ENCODE measurements at regions not wholly inside any gene's neighbourhood (a gene's known extent, or its start where the extent isn't known, plus 50 kb on each side); places are given as distances from the start of the nearest gene placed in this dataset.

DNA sequence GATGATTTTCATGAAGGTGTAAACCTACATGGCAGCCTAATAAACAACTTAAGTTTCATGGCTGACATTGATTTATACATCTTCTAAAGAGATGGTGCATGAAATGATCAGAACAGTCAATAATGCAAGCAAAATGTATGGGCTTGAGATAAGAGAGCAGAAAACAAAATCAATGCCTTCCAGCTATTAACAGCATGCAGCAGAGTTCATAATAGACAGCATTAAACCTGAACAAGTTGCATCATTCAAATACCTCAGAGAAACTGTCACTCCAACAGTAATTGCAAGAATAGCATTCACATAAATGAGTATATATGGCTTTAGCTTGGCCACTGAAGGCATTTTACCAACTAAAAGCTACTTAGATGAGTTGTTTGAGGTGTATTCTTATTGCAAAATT lies 319.6 kb upstream of the ARID1B start:
- no peaks in the 10 kb centered on the region for H3K27me3 ChIP-seq
- no peaks in the 10 kb centered on the region for H3K9me3 ChIP-seq
- in situ Hi-C loops (cut with MboI; ENCODE audit: low pct_ligation_motif_present in 1 of 4, low pct_unique_long_range_greater_than_20kb in 1 of 4, low sequenced_read_pairs in 3 of 4) = no loop called here
- H3K4me1 ChIP-seq = no peaks in the 10 kb centered on the region
- no peak for DNase-seq
- intact Hi-C loops (cut with DNase I; ENCODE audit: low total_unique reads) = no loop called here
- no peak overlapping the region for H3K4me3 ChIP-seq
- H3K27ac ChIP-seq = no peak overlapping the region
- TF ChIP-seq POLR2AphosphoS5 (IDR thresholded peaks at IDR 0.05) (no peak), EP300 (IDR thresholded peaks at IDR 0.05; ENCODE audit: low read depth) (no peak)
- TF ChIP-seq, protein P1, sequence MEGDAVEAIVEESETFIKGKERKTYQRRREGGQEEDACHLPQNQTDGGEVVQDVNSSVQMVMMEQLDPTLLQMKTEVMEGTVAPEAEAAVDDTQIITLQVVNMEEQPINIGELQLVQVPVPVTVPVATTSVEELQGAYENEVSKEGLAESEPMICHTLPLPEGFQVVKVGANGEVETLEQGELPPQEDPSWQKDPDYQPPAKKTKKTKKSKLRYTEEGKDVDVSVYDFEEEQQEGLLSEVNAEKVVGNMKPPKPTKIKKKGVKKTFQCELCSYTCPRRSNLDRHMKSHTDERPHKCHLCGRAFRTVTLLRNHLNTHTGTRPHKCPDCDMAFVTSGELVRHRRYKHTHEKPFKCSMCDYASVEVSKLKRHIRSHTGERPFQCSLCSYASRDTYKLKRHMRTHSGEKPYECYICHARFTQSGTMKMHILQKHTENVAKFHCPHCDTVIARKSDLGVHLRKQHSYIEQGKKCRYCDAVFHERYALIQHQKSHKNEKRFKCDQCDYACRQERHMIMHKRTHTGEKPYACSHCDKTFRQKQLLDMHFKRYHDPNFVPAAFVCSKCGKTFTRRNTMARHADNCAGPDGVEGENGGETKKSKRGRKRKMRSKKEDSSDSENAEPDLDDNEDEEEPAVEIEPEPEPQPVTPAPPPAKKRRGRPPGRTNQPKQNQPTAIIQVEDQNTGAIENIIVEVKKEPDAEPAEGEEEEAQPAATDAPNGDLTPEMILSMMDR (IDR thresholded peaks at IDR 0.05) = no peak
- H3K36me3 ChIP-seq = no peaks in the 10 kb centered on the region

DNA sequence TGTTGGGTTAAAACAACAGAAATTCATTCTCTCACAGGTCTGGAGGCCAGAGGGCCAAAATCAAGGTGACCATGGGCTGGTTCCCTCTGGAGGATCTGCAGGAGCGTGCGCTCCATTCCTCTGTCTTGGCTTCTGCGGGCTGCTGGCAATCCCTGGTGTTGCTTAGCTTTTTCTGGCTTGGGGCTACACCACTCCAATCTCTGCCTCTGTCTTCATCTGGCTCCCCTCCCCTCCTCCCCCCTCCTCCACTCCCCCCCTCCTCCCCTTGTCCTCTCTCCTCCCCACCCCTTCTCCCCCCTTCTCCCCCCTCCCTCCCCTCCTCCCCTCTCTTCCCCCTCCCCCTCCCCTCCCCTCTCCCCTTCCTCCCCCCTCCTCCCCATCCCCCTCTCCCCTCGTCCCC lies 321.3 kb upstream of the ARID1B start:
- in situ Hi-C loops (cut with MboI; ENCODE audit: low pct_ligation_motif_present in 1 of 4, low pct_unique_long_range_greater_than_20kb in 1 of 4, low sequenced_read_pairs in 3 of 4) (no loop called here), intact Hi-C loops (cut with DNase I; ENCODE audit: low total_unique reads) (no loop called here)
- no peak for DNase-seq
- 90 to 98% methylated on average over 3 of the region's 4 CpGs for WGBS, 2 donors (ENCODE audit: low coverage in 1 of 2)
- Histone ChIP-seq H3K4me3 (no peak overlapping the region), H3K36me3 (no peaks in the 10 kb centered on the region), H3K4me1 (no peaks in the 10 kb centered on the region), H3K27me3 (no peaks in the 10 kb centered on the region), H3K27ac (no peak overlapping the region), H3K9me3 (no peaks in the 10 kb centered on the region)
- TF ChIP-seq EP300 (IDR thresholded peaks at IDR 0.05; ENCODE audit: low read depth) (no peak), POLR2A (IDR thresholded peaks at IDR 0.05) (no peak), POLR2AphosphoS5 (IDR thresholded peaks at IDR 0.05) (no peak)
- TF ChIP-seq, protein P1 (IDR thresholded peaks at IDR 0.05) = no peak

DNA sequence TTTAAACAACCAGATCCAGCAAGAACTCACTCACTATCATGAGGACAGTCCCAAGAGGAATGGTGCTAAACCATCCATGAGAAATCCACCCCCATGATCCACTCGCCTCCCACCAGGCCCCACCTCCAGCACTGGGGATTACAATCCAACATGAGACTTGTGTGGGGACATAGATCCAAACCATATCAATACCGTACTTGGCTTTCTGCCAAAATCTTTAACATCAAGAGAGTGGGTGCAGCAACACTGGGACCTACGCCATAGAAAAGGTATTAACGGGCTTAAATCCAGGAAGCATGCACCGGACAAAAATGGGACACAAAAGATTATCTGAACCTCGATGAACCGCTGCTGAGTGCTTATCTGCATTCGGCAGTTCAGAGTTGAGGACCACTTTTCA lies 322.3 kb upstream of the ARID1B start:
- in situ Hi-C loops (cut with MboI; ENCODE audit: low pct_ligation_motif_present in 1 of 4, low pct_unique_long_range_greater_than_20kb in 1 of 4, low sequenced_read_pairs in 3 of 4) = no loop called here
- no peak for DNase-seq
- TF ChIP-seq POLR2A (IDR thresholded peaks at IDR 0.05) (no peak), POLR2AphosphoS5 (IDR thresholded peaks at IDR 0.05) (no peak), EP300 (IDR thresholded peaks at IDR 0.05; ENCODE audit: low read depth) (no peak)
- TF ChIP-seq, protein P1 (IDR thresholded peaks at IDR 0.05) = no peak
- Histone ChIP-seq H3K4me1 (no peaks in the 10 kb centered on the region), H3K4me3 (no peak overlapping the region), H3K9me3 (no peaks in the 10 kb centered on the region), H3K27ac (no peak overlapping the region), H3K36me3 (no peaks in the 10 kb centered on the region), H3K27me3 (no peaks in the 10 kb centered on the region)
- intact Hi-C loops (cut with DNase I; ENCODE audit: low total_unique reads) = no loop called here
- WGBS, 2 donors (ENCODE audit: low coverage in 1 of 2) = 79 to 97% methylated on average over 5 to 8 of the region's 8 CpGs

DNA sequence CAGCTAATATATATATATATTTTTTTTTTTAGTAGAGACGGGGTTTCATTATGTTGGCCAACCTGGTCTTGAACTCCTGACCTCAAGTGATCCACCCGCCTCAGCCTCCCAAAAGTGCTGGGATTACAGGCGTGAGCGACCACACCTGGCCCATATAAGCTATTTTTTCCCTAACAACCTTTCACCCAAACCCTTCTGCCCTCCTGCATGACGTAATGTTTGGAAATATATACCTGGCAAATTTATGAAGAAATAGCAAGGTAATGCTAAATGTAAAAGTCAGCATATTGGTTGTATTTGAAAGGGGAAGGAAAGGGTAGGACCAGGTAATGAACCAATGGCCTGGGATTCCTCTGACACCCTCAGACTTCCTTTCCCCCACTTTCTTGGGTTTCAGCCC lies 325.5 kb upstream of the ARID1B start:
- intact Hi-C loops (cut with DNase I; ENCODE audit: low total_unique reads) = no loop called here
- WGBS, 2 donors (ENCODE audit: low coverage in 1 of 2) = 93 to 94% methylated on average over 4 to 5 of the region's 5 CpGs

More for the DNA sequence above, 325.5 kb upstream of the ARID1B start:
- in situ Hi-C loops (cut with MboI; ENCODE audit: low pct_ligation_motif_present in 1 of 4, low pct_unique_long_range_greater_than_20kb in 1 of 4, low sequenced_read_pairs in 3 of 4) = no loop called here
- no peak overlapping the region for H3K4me3 ChIP-seq
- TF ChIP-seq, protein P1 (IDR thresholded peaks at IDR 0.05) = no peak
- TF ChIP-seq EP300 (IDR thresholded peaks at IDR 0.05; ENCODE audit: low read depth) (no peak), POLR2AphosphoS5 (IDR thresholded peaks at IDR 0.05) (no peak), POLR2A (IDR thresholded peaks at IDR 0.05) (no peak)
- H3K27me3 ChIP-seq = no peaks in the 10 kb centered on the region
- DNase-seq = no peak
- no peaks in the 10 kb centered on the region for H3K9me3 ChIP-seq
- H3K36me3 ChIP-seq = no peaks in the 10 kb centered on the region
- H3K4me1 ChIP-seq = peaks cover 0 to 5% (median 0%) of the 10 kb centered on the region in 4 donors
- no peak overlapping the region for H3K27ac ChIP-seq
